ENCODE measurements at regions not wholly inside any gene's neighbourhood (a gene's known extent, or its start where the extent isn't known, plus 50 kb on each side); places are given as distances from the start of the nearest gene placed in this dataset.

GRCh38 chr20:51335329-51335841 lies 207.1 kb downstream of the NFATC2 start:
- peak; percentile 13 to 39 for DNase-seq (ENCODE audit: low read depth in 2 of 2)

DNA sequence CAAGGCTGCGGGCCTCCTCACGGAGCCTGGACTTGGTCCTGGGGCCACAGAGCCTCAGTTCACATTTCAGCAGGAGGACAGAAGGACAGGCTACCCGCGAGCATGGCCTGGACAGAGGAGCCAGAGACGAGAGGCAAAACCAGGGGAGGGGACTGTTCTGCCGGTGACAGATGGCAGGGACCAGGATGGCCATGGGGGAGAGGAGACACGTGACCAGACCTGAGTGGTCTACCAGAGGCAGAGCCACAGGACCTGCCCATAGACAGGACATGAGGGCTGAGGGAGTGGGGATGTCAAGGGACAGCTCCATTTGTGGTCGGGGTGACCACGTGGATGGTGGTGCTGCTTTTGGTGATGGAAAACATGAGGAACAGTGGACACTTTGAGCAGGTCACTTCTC lies 207.9 kb downstream of the NFATC2 start:
- DNase-seq (ENCODE audit: low read depth in 2 of 2): no peak

- DNase-seq (ENCODE audit: low read depth in 2 of 2): no peak
Measured at GRCh38 chr20:51333971-51334370, 208.5 kb downstream of the NFATC2 start.

- DNase-seq (ENCODE audit: low read depth in 2 of 2): no peak
Measured at GRCh38 chr20:51333446-51333845, 209.1 kb downstream of the NFATC2 start.

GRCh38 chr20:51331481-51331880 lies 211.0 kb downstream of the NFATC2 start:
- DNase-seq (ENCODE audit: low read depth in 2 of 2): no peak

- DNase-seq (ENCODE audit: low read depth in 2 of 2): no peak
Measured at GRCh38 chr20:51329845-51330244, 212.7 kb downstream of the NFATC2 start.

GRCh38 chr20:51327251-51327841 lies 215.2 kb downstream of the NFATC2 start:
- DNase-seq (ENCODE audit: low read depth in 2 of 2): no peak

DNA sequence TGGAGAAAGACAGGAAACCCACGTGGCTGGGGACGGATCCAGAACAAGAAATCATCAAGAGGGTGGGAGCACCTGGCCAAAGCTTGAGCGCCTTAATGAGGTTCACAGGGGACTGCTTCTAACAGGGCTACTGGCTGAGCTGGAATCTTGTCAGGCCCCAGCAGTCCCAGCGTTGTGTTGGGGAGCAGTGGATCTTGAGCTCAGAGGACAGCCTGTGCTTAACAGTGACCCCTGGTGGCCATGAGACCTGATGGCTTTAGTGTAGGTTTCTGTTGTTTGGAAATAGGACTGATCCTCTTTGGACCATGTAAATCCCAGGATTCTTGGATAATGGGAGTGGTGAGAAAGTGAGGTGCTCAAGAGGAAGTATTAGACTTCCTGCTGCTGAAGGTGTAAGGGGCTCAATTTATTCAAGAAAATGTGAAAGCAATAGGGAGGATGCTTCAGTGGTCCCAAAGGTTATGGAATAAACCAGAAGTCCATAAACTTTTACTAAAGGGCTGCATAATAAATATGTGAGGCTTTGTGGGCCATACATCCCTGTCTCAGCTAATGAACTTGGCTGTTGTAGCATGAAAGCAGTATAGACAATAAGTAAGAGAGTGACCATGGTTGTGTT lies 216.2 kb downstream of the NFATC2 start:
- peak in 1 of 2 donors; percentile 38 for DNase-seq (ENCODE audit: low read depth in 2 of 2)

DNA sequence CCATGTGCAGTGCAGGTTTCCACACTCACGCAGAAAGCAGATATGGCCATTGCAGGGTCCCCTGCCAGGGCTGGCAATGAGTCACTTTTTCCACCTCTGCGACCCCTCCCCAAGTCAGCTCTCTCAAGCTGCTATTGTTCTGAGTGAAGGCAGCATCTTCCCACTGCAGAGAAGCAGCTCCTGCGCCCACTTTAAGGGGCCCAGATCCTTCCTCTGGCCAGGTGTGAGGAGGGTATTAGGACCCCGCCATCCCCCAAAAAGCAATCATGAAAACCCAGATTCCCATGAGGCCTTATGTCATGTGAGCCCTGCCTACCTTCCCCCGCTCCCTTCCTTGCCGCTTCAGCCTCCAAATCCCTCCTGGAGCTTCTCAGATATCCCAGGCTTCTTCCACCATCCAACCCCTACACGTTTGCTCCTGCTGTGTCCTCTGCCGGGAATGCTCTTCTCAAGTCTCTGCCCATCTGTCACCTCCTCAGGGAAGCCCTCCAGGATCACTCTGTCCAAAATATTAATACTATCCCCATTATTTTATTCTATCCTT lies 220.3 kb downstream of the NFATC2 start:
- DNase-seq (ENCODE audit: low read depth in 2 of 2): no peak

- no peak for DNase-seq (ENCODE audit: low read depth in 2 of 2)
Measured at GRCh38 chr20:51321343-51322163, 221.0 kb downstream of the NFATC2 start.

DNA sequence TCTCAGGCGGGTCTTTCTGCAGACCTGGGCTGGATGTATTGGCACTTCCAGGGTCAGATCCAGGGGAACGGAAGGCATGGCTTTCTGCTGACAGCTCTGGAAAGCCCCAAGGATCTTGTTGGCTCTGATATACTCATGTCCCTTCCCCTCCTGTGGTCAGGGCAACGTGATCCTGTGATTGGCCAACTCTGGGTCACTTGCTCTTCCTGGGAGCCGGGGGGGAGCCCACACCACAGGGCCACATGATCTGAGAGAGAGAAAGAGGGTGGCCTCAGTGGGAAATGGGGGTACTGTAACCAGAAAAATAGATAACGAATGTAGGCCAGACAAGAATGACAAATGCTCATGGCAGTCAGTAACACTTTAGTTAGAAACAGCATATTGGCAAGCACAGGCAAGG lies 223.0 kb downstream of the NFATC2 start:
- no peak for DNase-seq (ENCODE audit: low read depth in 2 of 2)

GRCh38 chr20:51318058-51318949 lies 224.2 kb downstream of the NFATC2 start:
- peak; percentile 64 to 78 for DNase-seq (ENCODE audit: low read depth in 2 of 2)

DNA sequence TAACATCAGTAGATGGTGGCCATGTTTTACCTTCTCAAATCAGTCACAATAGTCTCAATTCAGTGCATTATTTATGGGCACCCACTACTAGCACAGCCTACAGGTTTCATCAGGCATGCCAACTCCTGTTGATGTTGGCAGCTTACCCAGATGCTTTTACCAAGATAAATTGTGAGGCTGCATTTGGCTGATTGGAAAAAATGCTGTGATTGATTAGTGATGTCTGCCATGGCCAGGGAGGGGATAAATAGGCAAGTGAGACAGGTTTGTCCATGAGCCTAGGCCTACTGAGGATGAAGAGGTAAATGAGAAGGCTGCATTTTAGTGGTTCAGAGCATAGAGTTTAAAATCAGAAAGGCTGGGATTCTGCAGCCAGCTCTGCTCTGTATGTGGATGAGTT lies 227.1 kb downstream of the NFATC2 start:
- DNase-seq (ENCODE audit: low read depth in 2 of 2): no peak

GRCh38 chr20:51313358-51313827 lies 229.1 kb downstream of the NFATC2 start:
- no peak for DNase-seq (ENCODE audit: low read depth in 2 of 2)

DNA sequence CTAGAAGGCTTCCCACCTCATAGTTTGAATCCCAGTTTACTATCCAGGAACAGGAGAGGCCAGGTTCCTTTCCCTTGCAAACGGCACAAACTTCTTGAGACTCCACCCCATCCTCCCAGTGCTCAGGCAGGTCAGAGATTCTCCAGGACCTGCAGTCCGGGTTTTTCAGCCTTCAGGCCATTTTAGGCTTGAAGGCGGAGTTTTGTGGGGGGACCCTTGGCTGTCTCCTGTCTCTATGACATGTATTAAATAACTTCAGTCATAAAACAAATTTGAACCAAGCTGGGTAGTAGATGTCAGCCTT lies 230.1 kb downstream of the NFATC2 start:
- DNase-seq (ENCODE audit: low read depth in 2 of 2): no peak

DNA sequence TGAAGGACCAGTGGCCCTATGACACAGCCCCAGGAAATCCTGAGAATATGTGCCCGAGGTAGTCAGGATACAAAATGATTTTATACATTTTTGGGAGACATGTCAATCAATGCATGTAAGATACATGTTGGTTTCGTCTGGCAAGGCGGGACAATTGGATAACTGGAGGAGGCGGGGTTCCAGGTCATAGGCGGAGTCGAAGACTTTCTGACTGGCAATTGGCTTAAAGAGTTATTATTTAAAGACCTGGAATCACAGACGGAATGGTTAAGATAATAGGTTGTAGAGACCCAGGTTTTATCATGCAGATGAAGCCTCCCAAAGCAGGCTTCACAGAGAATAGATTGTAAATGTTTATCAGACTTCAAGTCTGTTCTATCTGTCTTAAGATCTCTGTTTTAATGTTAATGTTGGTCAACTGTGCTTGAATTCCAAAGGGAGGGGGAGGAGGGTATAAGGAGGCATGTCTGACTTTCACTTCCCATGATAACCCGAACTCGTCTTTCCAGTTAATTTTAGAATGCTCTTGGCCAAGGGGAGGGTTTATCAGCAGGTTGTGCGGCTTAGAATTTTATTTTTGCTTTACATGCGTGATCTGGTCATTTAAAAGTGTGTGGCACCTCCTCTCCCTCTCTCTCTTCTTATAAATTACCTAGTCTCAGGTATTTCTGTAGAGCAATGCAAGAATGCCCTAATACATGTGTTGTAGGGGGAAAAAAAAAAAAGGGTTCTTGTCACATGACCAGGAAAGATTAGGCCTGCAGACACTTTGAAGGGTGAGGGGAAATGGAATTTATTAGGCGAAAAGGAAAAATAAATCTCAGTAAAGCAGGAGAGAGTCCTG lies 230.7 kb downstream of the NFATC2 start:
- no peak for DNase-seq (ENCODE audit: low read depth in 2 of 2)

GRCh38 chr20:51310216-51310615 lies 232.3 kb downstream of the NFATC2 start:
- no peak for DNase-seq (ENCODE audit: low read depth in 2 of 2)

DNA sequence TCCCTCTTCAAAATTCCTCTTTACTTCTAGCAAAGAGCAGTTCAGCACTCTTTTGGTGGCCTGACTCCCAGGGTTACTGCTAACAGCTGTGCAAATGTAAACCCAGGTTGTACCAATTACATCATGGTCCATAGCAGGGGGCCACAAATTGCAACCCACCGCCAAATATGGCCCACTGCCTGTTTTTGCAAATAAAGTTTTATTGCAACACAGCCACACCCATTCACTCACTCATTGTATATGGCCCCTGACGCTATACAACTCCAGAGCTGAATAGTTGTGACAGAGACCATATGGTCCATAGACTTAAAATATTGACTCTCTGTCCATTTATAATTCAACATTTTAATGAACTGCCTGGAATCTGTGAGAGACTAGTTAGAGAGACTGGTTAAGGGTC lies 233.4 kb downstream of the NFATC2 start:
- DNase-seq (ENCODE audit: low read depth in 2 of 2): no peak

GRCh38 chr20:51306521-51307358 lies 235.8 kb downstream of the NFATC2 start:
- peak; percentile 68 to 76 for DNase-seq (ENCODE audit: low read depth in 2 of 2)

DNA sequence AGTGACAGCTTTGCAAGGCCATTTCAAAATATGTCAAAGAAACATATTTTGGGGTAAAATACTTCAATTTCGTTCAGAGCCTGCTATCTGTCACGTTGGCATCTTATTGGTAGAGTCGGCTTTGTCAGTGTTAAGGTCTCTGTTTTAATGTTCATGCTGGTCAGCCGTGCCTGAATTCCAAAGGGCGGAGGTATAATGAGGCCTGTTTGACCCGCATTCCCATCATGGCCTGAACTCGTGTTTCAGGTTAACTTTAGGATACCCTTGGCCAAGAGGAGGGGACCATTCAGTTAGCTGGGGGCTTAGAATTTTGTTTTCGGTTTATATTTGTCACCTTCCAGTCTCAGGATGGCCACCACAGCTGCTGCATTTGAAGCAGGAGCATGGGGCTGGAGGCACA lies 236.4 kb downstream of the NFATC2 start:
- DNase-seq (ENCODE audit: low read depth in 2 of 2): no peak
